ENCODE measurements at regions not wholly inside any gene's neighbourhood (a gene's known extent, or its start where the extent isn't known, plus 50 kb on each side); places are given as distances from the start of the nearest gene placed in this dataset.
"Not testable (repeated sequence)": the region's sequence is repeated elsewhere in the genome, so short reads cannot be mapped to it uniquely, and the experiment has no call there.

GRCh38 chr1:224061436-224061835 lies 52.5 kb upstream of the FBXO28 start:
- no peak for DNase-seq (ENCODE audit: low spot score)

- DNase-seq (ENCODE audit: low spot score): no peak
These were observed 53.9 kb upstream of the FBXO28 start for GRCh38 chr1:224059897-224060427.

- no peak for DNase-seq (ENCODE audit: low spot score)
These were observed 55.6 kb upstream of the FBXO28 start for GRCh38 chr1:224058303-224058702.

- DNase-seq (ENCODE audit: low spot score): no peak
These were observed 56.3 kb upstream of the FBXO28 start for GRCh38 chr1:224057461-224058199.

- DNase-seq (ENCODE audit: low spot score): no peak
These were observed 59.3 kb upstream of the FBXO28 start for GRCh38 chr1:224054611-224055010.

GRCh38 chr1:224054012-224054411 lies 59.9 kb upstream of the FBXO28 start:
- DNase-seq (ENCODE audit: low spot score): no peak

- DNase-seq (ENCODE audit: low spot score): no peak
These were observed 60.5 kb upstream of the FBXO28 start for GRCh38 chr1:224053456-224053855.

GRCh38 chr1:224052772-224053171 lies 61.1 kb upstream of the FBXO28 start:
- no peak for DNase-seq (ENCODE audit: low spot score)

GRCh38 chr1:224051782-224052181 lies 62.1 kb upstream of the FBXO28 start:
- not testable (repeated sequence) for DNase-seq (ENCODE audit: low spot score)

- no peak for DNase-seq (ENCODE audit: low spot score)
These were observed 62.9 kb upstream of the FBXO28 start for GRCh38 chr1:224051086-224051406.

- no peak for DNase-seq (ENCODE audit: low spot score)
These were observed 66.4 kb upstream of the FBXO28 start for GRCh38 chr1:224047538-224047937.

- no peak for DNase-seq (ENCODE audit: low spot score)
These were observed 68.4 kb upstream of the FBXO28 start for GRCh38 chr1:224045556-224045955.

GRCh38 chr1:224044420-224044819 lies 69.5 kb upstream of the FBXO28 start:
- no peak for DNase-seq (ENCODE audit: low spot score)

GRCh38 chr1:224042557-224043118 lies 71.3 kb upstream of the FBXO28 start:
- DNase-seq (ENCODE audit: low spot score): no peak

GRCh38 chr1:224041032-224041431 lies 72.9 kb upstream of the FBXO28 start:
- DNase-seq (ENCODE audit: low spot score): no peak

- not testable (repeated sequence) for DNase-seq (ENCODE audit: low spot score)
These were observed 73.5 kb upstream of the FBXO28 start for GRCh38 chr1:224040423-224040822.

GRCh38 chr1:224040006-224040405 lies 73.9 kb upstream of the FBXO28 start:
- DNase-seq (ENCODE audit: low spot score): not testable (repeated sequence)

- DNase-seq (ENCODE audit: low spot score): not testable (repeated sequence)
These were observed 75.1 kb upstream of the FBXO28 start for GRCh38 chr1:224038832-224039231.

GRCh38 chr1:224037362-224037761 lies 76.5 kb upstream of the FBXO28 start:
- not testable (repeated sequence) for DNase-seq (ENCODE audit: low spot score)

GRCh38 chr1:224032608-224033276 lies 81.2 kb upstream of the FBXO28 start:
- not testable (repeated sequence) for DNase-seq (ENCODE audit: low spot score)

- DNase-seq (ENCODE audit: low spot score): not testable (repeated sequence)
These were observed 81.9 kb upstream of the FBXO28 start for GRCh38 chr1:224031986-224032385.

GRCh38 chr1:224030257-224030656 lies 83.7 kb upstream of the FBXO28 start:
- DNase-seq (ENCODE audit: low spot score): not testable (repeated sequence)
